ENCODE measurements at regions not wholly inside any gene's neighbourhood (a gene's known extent, or its start where the extent isn't known, plus 50 kb on each side); places are given as distances from the start of the nearest gene placed in this dataset.
A peak's percentile ranks its signal among the peaks of the same experiment; 100 is the strongest.

- TF ChIP-seq EP300 (IDR thresholded peaks at IDR 0.05) (no peak), POLR2A (IDR thresholded peaks at IDR 0.05) (no peak), CTCF (IDR thresholded peaks at IDR 0.05) (no peak), POLR2AphosphoS5 (IDR thresholded peaks at IDR 0.05) (no peak)
- Histone ChIP-seq H3K4me1 (no peaks in the 10 kb centered on the region), H3K27me3 (no peaks in the 10 kb centered on the region), H3K9me3 (no peaks in the 10 kb centered on the region), H3K4me3 (no peak overlapping the region), H3K36me3 (no peaks in the 10 kb centered on the region), H3K27ac (no peak overlapping the region)
- no peak for DNase-seq
- intact Hi-C loops (cut with DNase I), result no loop called here
- 85 to 90% methylated on average over 13 of the region's 13 CpGs for WGBS, 2 donors
These were observed 312.8 kb upstream of the SALL3 start for GRCh38 chr18:78666666-78667335.

- no peaks in the 10 kb centered on the region for H3K4me1 ChIP-seq
- no peaks in the 10 kb centered on the region for H3K36me3 ChIP-seq
- H3K27ac ChIP-seq, result no peak overlapping the region
- TF ChIP-seq POLR2AphosphoS5 (IDR thresholded peaks at IDR 0.05), result no peak
- no peak for TF ChIP-seq POLR2A (IDR thresholded peaks at IDR 0.05)
- TF ChIP-seq CTCF (IDR thresholded peaks at IDR 0.05), result no peak
- no peak for TF ChIP-seq EP300 (IDR thresholded peaks at IDR 0.05)
- DNase-seq, result no peak
- 62 to 68% methylated on average over 14 of the region's 14 CpGs for WGBS, 2 donors
- no peaks in the 10 kb centered on the region for H3K27me3 ChIP-seq
- intact Hi-C loops (cut with DNase I), result no loop called here
- H3K4me3 ChIP-seq, result no peak overlapping the region
- no peaks in the 10 kb centered on the region for H3K9me3 ChIP-seq
These were observed 308.7 kb upstream of the SALL3 start for GRCh38 chr18:78670778-78671391.

- Histone ChIP-seq H3K27me3 (no peaks in the 10 kb centered on the region), H3K4me3 (no peak overlapping the region), H3K27ac (no peak overlapping the region), H3K36me3 (no peaks in the 10 kb centered on the region), H3K9me3 (no peaks in the 10 kb centered on the region), H3K4me1 (no peaks in the 10 kb centered on the region)
- intact Hi-C loops (cut with DNase I), result no loop called here
- TF ChIP-seq POLR2AphosphoS5 (IDR thresholded peaks at IDR 0.05) (no peak), POLR2A (IDR thresholded peaks at IDR 0.05) (no peak), EP300 (IDR thresholded peaks at IDR 0.05) (no peak), CTCF (IDR thresholded peaks at IDR 0.05) (no peak)
- WGBS, 2 donors, result 84 to 87% methylated on average over 15 of the region's 15 CpGs
- no peak for DNase-seq
These were observed 308.1 kb upstream of the SALL3 start for GRCh38 chr18:78671551-78671950.

DNA sequence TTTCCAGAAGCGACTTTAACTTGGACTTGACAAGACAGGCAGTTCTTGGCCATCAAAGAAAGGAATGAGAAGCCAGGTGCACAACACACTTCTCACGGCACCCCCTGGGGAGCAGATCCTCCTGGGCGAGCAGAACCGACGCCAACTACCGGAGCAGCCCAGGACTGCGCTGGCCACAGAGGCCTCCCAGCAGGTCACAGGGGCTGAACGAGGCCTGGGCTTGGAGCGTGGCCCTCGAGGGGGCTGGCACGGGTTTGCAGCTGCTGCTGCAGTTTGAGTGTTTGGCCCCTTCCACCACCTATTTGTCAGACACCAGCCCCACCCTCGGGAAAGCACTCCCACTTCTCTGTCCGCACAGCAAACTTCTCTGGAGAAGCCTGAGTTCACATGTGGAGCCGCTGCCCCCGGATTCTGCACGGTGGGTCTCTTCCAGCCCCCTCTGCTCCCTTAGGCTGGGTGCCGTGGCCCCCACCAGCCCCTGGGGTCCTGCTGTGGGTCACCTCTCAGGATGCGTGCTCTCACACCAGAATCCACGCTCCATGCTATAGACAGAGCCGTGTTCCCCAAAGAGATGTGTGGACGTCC, 306.7 kb upstream of the SALL3 start:
- TF ChIP-seq EP300 (IDR thresholded peaks at IDR 0.05) (no peak), POLR2A (IDR thresholded peaks at IDR 0.05) (no peak), POLR2AphosphoS5 (IDR thresholded peaks at IDR 0.05) (no peak), CTCF (IDR thresholded peaks at IDR 0.05) (no peak)
- no peaks in the 10 kb centered on the region for H3K36me3 ChIP-seq
- H3K27me3 ChIP-seq, result no peaks in the 10 kb centered on the region
- H3K4me3 ChIP-seq, result no peak overlapping the region
- no peaks in the 10 kb centered on the region for H3K9me3 ChIP-seq
- H3K27ac ChIP-seq, result no peak overlapping the region
- H3K4me1 ChIP-seq, result no peaks in the 10 kb centered on the region
- DNase-seq, result peak; percentile 34
- intact Hi-C loops (cut with DNase I), result no loop called here
- WGBS, 2 donors, result 81 to 82% methylated on average over 21 of the region's 21 CpGs

All from sigmoid colon (tissue), 6 donors.